HG03066 (cell line): ENCODE measurements at regions not wholly inside any gene's neighbourhood (a gene's known extent, or its start where the extent isn't known, plus 50 kb on each side); places are given as distances from the start of the nearest gene placed in this dataset.
"Not testable (repeated sequence)": the region's sequence is repeated elsewhere in the genome, so short reads cannot be mapped to it uniquely, and the experiment has no call there.

Experiments
- ATAC-seq: cut with Tn5 transposase; IDR thresholded peaks from one replicate; pipeline ENCODE4 v1.9.1; 2021; ENCODE audit warnings: low read depth; ENCODE audit not compliant: unreplicated experiment

DNA sequence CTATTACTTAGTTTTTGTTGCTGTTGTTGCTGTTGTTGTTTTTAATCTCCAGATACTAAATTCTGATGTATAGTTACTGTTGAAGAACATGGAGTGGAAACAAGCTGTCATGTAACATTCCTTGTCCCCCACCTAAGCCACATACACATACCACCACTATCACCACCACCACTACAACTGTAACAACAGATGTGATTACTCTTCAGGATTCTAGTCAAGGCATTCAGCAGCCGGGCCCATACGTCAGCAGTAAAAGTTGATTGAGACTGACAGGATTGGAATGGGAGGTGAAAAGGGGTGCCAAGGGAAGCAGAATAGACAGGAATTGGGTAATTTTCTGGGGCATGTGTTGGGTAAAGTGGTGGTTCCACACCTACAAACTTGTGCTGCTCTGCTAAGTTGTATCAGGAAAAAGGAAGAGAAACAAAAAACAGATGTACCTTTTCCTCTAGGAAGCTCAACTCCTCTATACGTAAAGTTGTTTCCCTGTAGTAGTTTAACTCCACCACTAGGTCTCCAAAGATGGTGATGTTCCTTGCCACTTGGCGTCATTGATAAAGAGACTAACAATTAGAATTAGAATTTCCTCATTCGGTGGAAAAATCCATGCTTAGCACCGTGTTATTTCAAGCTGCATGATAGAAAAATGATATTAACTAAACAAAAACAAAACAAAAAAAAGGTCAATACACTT, 138.6 kb downstream of the ARRDC3 start:
- no peak for ATAC-seq

DNA sequence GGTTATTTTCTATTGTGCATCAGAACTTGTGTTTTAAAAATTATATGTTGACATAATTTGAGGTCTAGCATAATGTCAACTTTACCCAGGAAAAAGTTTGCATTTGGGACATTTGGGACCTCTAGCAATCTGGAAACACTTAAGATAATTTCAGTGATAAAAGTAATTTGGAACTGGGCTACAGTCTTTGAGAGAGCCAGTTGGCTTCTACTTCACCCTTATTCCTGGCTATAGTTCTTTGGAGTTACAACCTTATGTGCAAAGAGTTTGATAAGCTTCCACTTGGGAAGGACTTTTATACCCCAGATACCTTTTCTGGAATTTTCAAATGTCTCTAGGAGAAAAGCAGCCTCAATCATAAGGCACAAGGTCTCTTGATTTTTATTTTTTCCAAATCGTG, 139.3 kb downstream of the ARRDC3 start:
- ATAC-seq = no peak

GRCh38 chr5:91243286-91243685, 139.8 kb downstream of the ARRDC3 start:
- no peak for ATAC-seq

DNA sequence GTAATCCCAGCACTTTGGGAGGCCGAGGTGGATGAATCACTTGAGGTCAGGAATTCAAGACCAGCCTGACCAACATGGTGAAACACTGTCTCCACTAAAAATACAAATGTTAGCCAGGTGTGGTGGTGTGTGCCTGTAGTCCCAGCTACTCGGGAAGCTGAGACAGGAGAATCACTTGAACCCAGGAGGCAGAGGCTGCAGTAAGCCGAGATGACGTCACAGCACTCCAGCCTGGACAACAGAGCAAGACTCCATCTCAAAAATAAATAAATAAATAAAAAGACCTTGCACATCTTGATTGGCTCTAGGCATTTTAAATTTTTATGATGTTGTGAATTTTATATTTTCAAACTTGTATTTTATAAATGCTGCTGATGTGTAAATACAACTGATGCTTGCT, 141.7 kb downstream of the ARRDC3 start:
- not testable (repeated sequence) for ATAC-seq

GRCh38 chr5:91240175-91240574, 142.9 kb downstream of the ARRDC3 start:
- ATAC-seq = no peak

- no peak for ATAC-seq
Measured at GRCh38 chr5:91235271-91235694, 147.8 kb downstream of the ARRDC3 start.

DNA sequence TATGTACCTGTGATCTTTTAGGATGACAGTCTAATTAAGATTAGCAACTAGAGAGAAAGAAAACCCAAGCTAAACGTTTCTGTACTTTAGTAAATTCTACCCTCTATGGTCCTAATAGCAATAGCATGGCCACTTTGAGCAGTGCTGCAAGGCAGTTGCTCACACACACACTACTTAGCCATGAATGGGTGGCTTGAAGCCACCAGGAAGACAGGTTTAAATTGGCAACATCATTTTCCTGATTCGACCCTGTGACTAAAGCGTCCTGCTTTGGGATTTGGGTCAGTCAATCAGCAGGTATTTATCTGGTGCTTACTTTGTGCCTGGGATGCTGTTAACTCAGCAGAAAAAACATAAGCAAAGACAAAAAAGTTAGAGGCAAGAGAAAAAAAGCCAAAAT, 150.6 kb downstream of the ARRDC3 start:
- no peak for ATAC-seq

DNA sequence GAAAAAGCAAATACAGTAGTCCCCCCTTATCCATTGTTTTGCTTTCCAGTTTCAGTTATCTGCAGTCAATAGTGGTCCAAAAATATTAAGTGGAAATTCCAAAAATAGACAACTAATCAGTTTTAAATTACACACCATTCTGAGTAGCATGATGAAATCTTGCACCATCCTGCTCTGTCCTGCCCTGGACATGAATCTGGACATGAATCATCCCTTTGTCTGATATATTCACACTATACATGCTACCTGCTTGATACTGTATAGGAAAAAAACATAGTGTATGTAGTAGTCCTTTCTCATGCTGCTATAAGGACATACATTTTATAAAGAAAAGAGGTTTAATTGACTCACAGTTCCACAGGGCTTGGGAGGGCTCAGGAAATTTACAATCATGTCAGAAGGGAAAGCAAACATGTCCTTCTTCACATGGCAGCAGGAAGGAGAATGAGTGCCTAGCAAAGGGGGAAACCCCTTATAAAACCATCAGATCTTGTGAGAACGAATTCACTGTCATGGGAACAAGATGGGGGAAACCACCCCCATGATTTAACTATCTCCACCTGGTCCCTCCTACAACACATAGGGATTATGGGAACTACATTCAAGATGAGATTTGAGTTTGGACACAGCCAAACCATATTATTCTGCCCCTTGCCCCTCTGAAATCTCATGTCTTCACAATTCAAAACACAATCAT, 153.9 kb downstream of the ARRDC3 start:
- ATAC-seq = no peak

GRCh38 chr5:91228188-91228587, 154.9 kb downstream of the ARRDC3 start:
- ATAC-seq = no peak

DNA sequence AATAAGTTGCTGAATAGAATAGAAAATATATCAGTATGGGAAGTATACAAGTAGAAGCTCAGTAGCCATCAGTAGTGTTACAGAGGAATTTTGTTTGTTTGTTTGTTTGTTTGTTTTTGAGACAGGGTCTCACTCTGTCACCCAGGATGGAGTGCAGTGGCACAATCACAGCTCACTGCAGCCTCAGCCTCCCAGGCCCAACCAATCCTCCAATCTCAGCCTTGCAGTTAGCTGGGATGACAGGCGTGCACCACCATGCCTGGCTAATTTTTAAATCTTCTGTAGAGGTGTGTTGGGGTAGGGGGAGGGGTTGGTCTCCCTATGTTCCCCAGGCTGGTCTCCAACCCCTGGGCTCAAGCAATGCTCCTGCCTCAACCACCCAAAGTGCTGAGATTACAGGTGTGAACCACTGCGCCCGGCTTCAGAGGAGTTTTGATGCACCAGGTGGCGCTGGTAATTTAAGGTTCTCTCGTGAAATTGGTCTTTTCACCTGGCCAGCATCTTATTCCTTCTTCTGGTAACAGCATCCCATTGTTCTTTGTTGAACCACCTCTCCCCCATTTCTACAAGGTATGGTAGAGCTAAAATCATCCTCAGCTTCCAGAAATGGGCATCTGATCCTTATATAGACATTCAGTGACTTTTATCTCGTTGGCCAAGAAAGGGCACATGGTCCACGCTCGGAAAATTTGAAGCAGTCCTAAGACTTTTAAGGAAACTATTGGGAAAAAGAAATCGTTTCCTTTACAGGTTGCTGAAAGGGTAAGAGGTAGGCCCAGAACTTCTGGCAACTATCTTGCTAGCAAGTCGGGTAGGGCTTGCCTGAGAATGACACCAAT, 157.1 kb downstream of the ARRDC3 start:
- ATAC-seq = peak; percentile 72

DNA sequence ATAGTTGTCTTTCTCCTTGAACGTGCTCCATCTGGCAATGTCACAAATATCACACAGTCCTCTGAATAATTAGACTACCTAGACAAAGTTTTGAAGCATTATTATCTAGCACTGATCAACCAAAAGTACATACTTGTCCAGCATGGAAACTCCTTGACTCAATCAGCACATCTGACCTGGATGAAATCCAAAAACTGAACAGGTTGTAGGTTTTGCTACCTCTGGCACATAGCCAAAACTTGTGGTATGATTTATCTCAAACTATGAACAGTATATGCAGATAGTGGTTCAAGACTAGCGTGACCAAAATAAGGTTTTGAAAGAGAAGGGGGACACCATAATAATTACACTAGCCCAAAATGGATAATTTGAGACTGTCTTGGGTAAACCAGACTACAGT, 158.1 kb downstream of the ARRDC3 start:
- no peak for ATAC-seq

DNA sequence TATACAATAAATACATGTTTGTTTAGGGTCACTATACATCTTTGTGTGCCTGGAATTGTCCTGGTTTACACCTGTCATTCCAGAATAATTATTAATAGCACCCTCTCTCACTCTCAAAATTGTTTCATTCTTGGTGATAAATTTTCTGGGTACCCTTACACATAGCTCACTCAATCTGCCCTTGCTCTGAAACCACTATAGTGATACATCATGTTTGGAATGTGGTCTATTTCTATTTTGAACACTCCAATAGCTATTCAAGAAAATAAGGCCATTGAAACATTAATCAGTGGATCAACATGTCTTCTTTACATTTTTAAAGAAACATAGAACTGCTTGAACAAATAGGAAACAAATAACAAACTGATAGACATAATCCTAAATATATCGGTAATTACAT, 158.7 kb downstream of the ARRDC3 start:
- no peak for ATAC-seq

- no peak for ATAC-seq
Measured at GRCh38 chr5:91223886-91224285, 159.2 kb downstream of the ARRDC3 start.

GRCh38 chr5:91222482-91222881, 160.6 kb downstream of the ARRDC3 start:
- ATAC-seq = no peak

DNA sequence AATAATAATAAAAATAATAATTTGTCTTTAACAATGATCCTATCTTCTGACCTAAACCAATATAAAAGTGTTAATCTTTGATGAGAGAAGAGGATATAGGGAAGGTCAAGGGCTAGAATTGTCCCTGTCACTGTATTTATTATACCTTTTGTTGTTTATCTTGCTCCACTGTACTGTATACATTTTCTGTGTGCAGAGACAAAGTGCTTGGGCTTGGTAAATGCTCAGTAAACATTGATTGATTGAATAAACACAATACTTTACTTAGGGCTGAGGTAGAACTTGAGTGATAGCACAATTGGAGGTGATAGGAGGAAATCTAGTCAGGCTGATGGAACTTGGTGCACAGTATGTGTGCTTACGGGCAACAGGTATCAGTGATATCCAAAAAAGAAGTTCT, 161.2 kb downstream of the ARRDC3 start:
- no peak for ATAC-seq

DNA sequence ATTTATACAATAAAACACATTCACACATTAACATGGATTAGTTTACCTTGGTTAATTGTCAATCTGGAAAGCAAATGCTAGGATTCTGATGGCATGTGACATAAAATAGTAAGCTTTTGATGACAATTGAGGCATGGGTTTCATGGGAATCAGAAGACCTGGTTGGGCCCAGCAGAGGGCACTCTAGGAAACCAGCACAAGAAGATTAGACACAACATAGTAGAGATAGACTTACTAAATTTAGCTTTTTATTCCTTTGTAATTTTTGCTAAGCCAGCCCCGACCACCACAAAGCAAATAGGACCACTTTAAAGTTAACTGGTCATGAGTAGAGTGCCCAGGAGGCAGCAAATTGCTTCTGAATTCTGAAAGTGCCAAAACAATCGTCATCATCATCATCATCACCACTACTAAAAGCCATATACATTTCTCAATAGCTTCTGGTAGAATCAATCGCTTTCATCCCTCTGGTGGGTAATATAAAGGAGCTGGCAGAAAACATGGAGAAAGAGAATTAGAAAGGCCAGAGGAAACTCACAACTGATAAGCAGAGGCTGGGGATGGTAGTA, 163.2 kb downstream of the ARRDC3 start:
- ATAC-seq = no peak

DNA sequence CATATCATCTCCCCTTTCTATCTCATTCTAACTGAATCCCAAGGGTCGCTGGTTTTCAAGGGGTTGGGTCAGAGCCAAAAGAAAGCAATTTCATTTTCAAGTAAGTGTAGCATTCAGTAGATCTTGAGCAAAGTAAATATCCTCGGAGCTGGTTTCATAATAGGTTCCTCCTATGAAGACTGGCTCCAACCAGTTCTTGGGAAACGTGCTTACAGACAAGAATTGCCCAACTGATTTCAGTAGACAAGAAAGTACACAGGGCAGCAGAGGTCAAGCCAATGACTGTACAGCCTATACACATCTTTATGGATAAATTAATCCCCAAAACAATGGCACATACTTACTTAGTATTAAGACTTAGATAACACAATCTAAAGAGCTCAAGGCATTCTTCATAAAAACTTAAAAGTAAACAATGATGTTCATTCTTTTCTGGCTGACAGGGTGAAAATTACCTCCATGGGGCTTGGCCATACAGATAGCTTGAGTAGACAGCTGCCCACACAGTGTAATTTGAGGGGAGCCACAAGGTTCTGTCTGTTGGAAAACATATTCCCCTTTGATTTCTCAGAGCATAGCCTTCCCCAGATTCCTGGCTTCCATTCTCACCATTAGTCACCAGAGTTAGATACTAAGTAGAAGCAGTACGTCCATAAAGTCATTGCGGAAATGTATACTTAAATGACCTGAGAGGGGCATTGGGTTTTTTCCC, 163.9 kb downstream of the ARRDC3 start:
- ATAC-seq = no peak

GRCh38 chr5:91217859-91218258, 165.3 kb downstream of the ARRDC3 start:
- no peak for ATAC-seq

DNA sequence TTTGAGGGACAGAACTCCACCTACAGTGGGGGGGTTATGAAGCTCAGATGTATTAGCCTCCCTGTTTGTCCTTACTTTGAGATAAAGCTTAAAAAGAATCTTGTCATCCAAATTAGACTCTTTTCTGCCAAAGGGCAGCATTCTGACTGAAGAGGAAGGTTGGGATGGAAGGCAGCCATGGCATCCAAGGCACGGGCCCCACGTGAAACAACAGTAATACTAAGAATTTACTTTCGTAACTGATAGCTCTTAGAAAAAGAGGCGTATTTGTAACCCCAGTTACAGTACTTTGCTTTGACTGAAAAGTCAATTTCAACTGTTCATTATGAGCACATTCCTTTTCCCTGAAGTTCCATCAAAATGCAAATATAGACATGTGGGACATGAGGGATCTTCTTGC, 168.5 kb downstream of the ARRDC3 start:
- no peak for ATAC-seq
